D721Med (cell line): ENCODE measurements at regions not wholly inside any gene's neighbourhood (a gene's known extent, or its start where the extent isn't known, plus 50 kb on each side); places are given as distances from the start of the nearest gene placed in this dataset.

Experiments used
- DNase-seq: peaks from one replicate; pipeline ENCODE4 v3.0.0; 2011; ENCODE audit warnings: low spot score; ENCODE audit not compliant: insufficient read length
- FAIRE-seq: peaks from 2 replicates; lab custom pipeline; 2011; peaks lifted over from hg19 to GRCh38; lab: Jason Lieb, UNC
- TF ChIP-seq, protein P1 (sequence below): IDR thresholded peaks from 2 replicates; pipeline ENCODE4 v1.5.1; 2012; ENCODE audit warnings: mild to moderate bottlenecking, control low read depth; ENCODE audit not compliant: insufficient read depth; ENCODE audit errors: missing control alignments

GRCh38 chr5:74164725-74165235 lies 475.7 kb downstream of the ENC1 start:
- TF ChIP-seq, protein P1, sequence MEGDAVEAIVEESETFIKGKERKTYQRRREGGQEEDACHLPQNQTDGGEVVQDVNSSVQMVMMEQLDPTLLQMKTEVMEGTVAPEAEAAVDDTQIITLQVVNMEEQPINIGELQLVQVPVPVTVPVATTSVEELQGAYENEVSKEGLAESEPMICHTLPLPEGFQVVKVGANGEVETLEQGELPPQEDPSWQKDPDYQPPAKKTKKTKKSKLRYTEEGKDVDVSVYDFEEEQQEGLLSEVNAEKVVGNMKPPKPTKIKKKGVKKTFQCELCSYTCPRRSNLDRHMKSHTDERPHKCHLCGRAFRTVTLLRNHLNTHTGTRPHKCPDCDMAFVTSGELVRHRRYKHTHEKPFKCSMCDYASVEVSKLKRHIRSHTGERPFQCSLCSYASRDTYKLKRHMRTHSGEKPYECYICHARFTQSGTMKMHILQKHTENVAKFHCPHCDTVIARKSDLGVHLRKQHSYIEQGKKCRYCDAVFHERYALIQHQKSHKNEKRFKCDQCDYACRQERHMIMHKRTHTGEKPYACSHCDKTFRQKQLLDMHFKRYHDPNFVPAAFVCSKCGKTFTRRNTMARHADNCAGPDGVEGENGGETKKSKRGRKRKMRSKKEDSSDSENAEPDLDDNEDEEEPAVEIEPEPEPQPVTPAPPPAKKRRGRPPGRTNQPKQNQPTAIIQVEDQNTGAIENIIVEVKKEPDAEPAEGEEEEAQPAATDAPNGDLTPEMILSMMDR = no peak
- no peak for DNase-seq
- no peak for FAIRE-seq

- no peak for DNase-seq
- TF ChIP-seq, protein P1 = no peak
- no peak for FAIRE-seq
Observed at GRCh38 chr5:74162524-74162923, 478.0 kb downstream of the ENC1 start.

DNA sequence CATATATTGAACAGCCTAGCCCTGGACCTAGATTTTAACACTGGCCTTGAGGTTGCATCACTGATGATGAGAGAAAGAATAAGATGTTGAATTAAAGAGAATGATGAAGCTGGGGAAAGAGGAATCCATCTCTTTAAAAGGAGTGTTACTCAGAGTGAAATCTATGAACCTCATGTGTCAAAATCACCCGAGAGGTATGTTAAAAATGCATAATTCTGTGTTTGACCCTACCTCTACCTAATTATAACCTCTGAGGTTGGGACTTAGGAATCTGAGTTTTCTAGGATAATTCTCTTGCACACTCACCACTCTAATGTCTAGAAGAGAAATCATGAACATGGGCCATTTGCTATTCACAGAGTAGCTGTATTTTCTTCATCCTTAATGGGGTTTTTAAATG lies 479.4 kb downstream of the ENC1 start:
- no peak for FAIRE-seq

DNA sequence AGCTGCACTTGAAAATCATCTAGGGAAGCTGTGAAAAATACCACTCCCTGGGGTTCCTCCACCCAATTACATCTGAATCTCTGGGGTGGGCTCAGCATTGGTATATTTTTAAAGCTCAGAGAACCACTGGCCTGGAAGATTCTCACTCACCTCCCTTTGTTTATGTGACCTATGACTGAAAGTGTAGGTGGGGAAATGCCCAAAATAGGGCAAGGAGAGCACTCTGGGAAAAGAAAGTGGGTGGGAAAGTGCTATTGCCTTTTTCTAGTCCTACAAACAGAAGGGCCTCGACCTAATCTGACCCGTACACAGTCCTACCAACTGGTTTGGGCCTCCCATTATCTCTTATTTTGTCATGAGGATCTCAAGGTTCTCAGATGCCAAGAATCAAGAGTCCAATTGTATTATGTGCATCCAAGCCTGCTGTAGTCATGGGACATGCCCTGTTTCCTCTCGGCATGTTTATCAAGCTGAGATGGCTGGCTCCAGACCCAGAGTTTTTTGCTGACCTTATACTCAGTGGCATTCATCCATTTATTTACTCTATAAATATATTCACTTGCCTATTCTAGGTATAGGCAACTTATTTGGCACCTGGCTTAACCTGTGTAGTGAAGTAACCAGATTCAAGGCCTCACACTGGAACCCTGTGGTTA lies 483.7 kb downstream of the ENC1 start:
- FAIRE-seq = no peak
- no peak for DNase-seq
- TF ChIP-seq, protein P1 = no peak

More for the DNA sequence above, 479.4 kb downstream of the ENC1 start:
- TF ChIP-seq, protein P1 = no peak
- no peak for DNase-seq

DNA sequence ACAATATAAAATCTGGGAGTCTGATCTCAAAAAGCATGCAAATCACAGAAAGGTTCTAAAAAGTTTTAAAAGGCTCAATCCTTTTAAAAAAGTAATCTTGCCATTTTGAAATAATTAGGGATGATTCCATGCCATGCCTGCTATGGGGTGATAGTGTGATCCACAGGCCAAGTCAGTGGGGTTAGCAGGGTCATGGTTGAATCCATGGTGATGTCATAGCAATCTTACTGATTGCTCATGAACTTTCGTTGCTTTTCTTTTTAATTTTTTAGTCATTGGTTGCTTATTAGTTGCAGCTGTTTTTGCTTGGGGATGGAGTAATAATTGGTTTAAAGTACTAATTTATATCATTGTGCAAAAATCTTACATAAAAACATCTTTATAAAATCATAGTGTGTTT lies 485.0 kb downstream of the ENC1 start:
- FAIRE-seq = no peak
- no peak for DNase-seq
- TF ChIP-seq, protein P1 = no peak

DNA sequence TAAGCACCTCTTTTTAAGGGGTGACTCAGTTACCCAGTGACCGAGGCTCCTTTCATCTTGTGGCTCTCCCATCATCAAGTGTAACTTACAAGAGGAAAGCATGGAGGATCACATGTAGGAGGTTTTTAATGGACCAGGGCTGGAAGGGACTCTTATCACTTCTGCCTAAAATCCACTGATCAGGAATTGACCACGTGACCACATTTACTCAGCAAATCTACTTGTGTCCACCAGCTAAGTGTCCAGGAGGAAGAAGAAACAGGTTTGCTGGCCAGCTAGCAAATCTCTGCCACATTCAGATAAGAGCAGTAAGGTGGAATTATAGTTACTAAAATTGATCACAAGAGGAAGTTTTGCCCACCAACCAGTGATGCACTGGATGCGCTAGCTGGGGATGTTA lies 486.0 kb downstream of the ENC1 start:
- FAIRE-seq (no peak), DNase-seq (no peak)
- TF ChIP-seq, protein P1 = no peak

DNA sequence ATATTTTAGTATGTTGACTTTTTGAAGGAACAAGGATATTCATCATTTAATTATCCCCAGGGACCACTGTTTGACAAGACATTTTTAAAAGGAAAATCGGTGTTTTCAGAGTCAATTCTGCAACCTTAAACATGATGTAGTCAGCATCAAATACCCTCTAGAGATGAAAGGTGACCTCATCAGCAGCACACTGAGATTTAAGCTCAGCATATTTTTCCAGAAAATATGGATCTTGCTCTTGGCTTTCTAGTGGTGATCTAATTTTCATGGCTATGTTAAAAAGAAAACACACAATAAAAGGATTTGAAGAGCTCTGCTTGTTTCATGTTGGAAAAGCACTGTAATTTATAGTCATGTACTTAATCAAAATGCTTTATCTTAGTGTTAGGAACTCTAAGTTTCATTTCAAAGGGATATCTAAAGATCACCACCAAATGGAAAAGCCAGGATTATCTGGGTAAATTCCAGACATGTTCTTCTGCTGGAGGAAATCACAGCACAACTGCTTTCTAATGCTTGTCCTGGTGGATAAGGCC lies 487.2 kb downstream of the ENC1 start:
- no peak for DNase-seq
- TF ChIP-seq, protein P1 = no peak
- no peak for FAIRE-seq
